ENCODE measurements at regions not wholly inside any gene's neighbourhood (a gene's known extent, or its start where the extent isn't known, plus 50 kb on each side); places are given as distances from the start of the nearest gene placed in this dataset.

DNA sequence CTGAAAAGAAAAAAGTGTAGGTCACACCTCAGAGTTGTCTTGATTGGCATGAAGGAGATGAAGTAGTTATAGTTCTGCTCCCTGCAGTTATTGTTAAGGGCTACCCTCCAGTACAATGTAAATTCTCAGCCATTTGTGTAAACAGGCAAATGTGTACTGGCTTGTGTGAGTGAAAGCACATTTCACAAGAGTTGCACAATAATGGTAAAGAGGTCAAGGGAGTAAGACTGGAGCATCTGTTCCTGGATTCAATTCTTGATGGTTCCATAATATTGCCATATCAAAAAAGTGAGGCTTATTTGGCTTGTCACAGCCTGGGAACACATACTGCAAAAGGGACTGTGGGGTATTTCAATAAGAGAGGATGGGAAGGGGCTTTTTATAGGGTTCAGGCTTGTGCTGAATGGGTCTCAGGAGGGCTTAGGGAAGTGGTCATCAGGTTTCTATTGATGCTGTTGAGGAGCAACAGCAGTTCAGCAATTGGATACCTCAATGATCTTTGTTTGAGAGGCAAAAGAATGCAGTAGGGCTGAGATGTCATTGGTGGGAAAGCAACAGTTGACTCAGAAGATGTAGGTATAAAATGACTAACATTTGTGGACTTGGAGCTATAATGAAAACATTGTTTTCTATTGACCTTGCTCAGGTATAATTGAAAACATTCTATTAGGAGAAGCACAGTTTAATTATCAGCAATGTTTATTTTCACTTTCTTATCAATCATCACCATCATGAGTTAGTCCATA, 402.6 kb downstream of the BCKDHB start:
- H3F3A ChIP-seq (ENCODE audit: insufficient read depth, low read length), result no peaks in the 10 kb centered on the region
- H3K4me2 ChIP-seq (ENCODE audit: low read length), result no peak overlapping the region
- H3K9me2 ChIP-seq (ENCODE audit: low read depth, low read length), result no peaks in the 10 kb centered on the region
- no peaks in the 10 kb centered on the region for H4K20me1 ChIP-seq (ENCODE audit: insufficient read depth, low read length)
- H3K4me3 ChIP-seq (ENCODE audit: low read depth, low read length, poor library complexity, severe bottlenecking), result no peak overlapping the region
- no peaks in the 10 kb centered on the region for H3K36me3 ChIP-seq (ENCODE audit: insufficient read depth, low read length)
- H2AFZ ChIP-seq (ENCODE audit: low read length), result no peak overlapping the region
- no peaks in the 10 kb centered on the region for H3K79me2 ChIP-seq (ENCODE audit: insufficient read depth, low read length)
- TF ChIP-seq, protein P1, sequence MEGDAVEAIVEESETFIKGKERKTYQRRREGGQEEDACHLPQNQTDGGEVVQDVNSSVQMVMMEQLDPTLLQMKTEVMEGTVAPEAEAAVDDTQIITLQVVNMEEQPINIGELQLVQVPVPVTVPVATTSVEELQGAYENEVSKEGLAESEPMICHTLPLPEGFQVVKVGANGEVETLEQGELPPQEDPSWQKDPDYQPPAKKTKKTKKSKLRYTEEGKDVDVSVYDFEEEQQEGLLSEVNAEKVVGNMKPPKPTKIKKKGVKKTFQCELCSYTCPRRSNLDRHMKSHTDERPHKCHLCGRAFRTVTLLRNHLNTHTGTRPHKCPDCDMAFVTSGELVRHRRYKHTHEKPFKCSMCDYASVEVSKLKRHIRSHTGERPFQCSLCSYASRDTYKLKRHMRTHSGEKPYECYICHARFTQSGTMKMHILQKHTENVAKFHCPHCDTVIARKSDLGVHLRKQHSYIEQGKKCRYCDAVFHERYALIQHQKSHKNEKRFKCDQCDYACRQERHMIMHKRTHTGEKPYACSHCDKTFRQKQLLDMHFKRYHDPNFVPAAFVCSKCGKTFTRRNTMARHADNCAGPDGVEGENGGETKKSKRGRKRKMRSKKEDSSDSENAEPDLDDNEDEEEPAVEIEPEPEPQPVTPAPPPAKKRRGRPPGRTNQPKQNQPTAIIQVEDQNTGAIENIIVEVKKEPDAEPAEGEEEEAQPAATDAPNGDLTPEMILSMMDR (IDR thresholded peaks at IDR 0.05; ENCODE audit: low read length), result no peak
- H3K4me1 ChIP-seq (ENCODE audit: insufficient read depth, low read length, severe bottlenecking), result no peaks in the 10 kb centered on the region
- no peaks in the 10 kb centered on the region for H3K27me3 ChIP-seq (ENCODE audit: insufficient read depth, low read length)
- no peak overlapping the region for H3K9ac ChIP-seq (ENCODE audit: low read length)
- no peaks in the 10 kb centered on the region for H3K9me3 ChIP-seq (ENCODE audit: low read length)
- H3K27ac ChIP-seq (ENCODE audit: low read depth, low read length, poor library complexity, severe bottlenecking), result no peak overlapping the region

DNA sequence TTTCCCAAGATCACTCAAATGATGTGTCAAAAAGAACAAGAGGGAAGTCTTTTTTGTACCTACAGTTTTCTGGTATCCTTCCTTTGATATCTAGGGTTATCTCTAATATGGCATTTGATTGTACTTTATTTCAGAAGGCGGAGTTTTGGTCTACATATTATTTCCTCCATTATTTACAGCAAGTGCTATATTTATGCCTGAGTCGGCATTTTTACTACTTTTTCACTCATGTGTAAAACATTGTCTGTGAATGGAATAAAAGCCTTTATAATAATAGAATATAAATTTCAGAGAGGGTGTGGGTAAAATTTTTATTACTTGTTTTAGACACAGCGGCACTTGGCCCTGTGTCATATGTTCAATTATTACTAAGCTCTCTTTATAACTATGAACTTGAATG, 398.4 kb downstream of the BCKDHB start:
- Histone ChIP-seq H3K9ac (ENCODE audit: low read length) (no peak overlapping the region), H3K27me3 (ENCODE audit: insufficient read depth, low read length) (no peaks in the 10 kb centered on the region), H3K79me2 (ENCODE audit: insufficient read depth, low read length) (no peaks in the 10 kb centered on the region), H3K9me2 (ENCODE audit: low read depth, low read length) (no peaks in the 10 kb centered on the region), H3K4me2 (ENCODE audit: low read length) (no peak overlapping the region), H3K27ac (ENCODE audit: low read depth, low read length, poor library complexity, severe bottlenecking) (no peak overlapping the region), H4K20me1 (ENCODE audit: insufficient read depth, low read length) (no peaks in the 10 kb centered on the region), H3K4me3 (ENCODE audit: low read depth, low read length, poor library complexity, severe bottlenecking) (no peak overlapping the region), H3K9me3 (ENCODE audit: low read length) (no peaks in the 10 kb centered on the region), H3K36me3 (ENCODE audit: insufficient read depth, low read length) (no peaks in the 10 kb centered on the region), H2AFZ (ENCODE audit: low read length) (no peak overlapping the region), H3K4me1 (ENCODE audit: insufficient read depth, low read length, severe bottlenecking) (no peaks in the 10 kb centered on the region), H3F3A (ENCODE audit: insufficient read depth, low read length) (no peaks in the 10 kb centered on the region)
- TF ChIP-seq, protein P1 (IDR thresholded peaks at IDR 0.05; ENCODE audit: low read length), result no peak
- TF ChIP-seq EZH2 (IDR thresholded peaks at IDR 0.05; ENCODE audit: borderline replicate concordance, low read length), result no peak

DNA sequence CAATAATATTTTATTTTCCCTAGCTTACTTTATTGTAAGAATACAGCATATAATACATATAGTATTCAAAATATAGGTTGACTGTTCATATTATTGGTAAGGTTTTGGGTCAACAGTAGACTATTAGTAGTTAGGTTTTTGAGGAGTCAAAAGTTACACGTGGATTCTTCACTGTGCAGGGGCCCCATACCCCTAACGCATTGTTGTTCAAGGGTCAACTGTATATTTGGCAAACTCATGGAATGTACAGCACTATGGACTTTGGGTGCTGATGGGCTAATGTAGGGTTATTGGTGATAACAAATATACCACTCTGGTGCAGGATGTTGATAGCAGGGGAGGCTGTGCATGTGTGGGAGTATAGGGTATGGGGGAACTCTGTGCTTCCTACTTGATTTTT, 397.2 kb downstream of the BCKDHB start:
- Histone ChIP-seq H4K20me1 (ENCODE audit: insufficient read depth, low read length) (no peaks in the 10 kb centered on the region), H3K9me3 (ENCODE audit: low read length) (no peaks in the 10 kb centered on the region), H3K9ac (ENCODE audit: low read length) (no peak overlapping the region), H3K79me2 (ENCODE audit: insufficient read depth, low read length) (no peaks in the 10 kb centered on the region), H3K9me2 (ENCODE audit: low read depth, low read length) (no peaks in the 10 kb centered on the region), H3K4me2 (ENCODE audit: low read length) (no peak overlapping the region), H3K27ac (ENCODE audit: low read depth, low read length, poor library complexity, severe bottlenecking) (no peak overlapping the region), H2AFZ (ENCODE audit: low read length) (no peak overlapping the region), H3K36me3 (ENCODE audit: insufficient read depth, low read length) (no peaks in the 10 kb centered on the region), H3K4me1 (ENCODE audit: insufficient read depth, low read length, severe bottlenecking) (no peaks in the 10 kb centered on the region), H3K4me3 (ENCODE audit: low read depth, low read length, poor library complexity, severe bottlenecking) (no peak overlapping the region), H3F3A (ENCODE audit: insufficient read depth, low read length) (no peaks in the 10 kb centered on the region), H3K27me3 (ENCODE audit: insufficient read depth, low read length) (no peaks in the 10 kb centered on the region)
- TF ChIP-seq, protein P1 (IDR thresholded peaks at IDR 0.05; ENCODE audit: low read length), result no peak
- no peak for TF ChIP-seq EZH2 (IDR thresholded peaks at IDR 0.05; ENCODE audit: borderline replicate concordance, low read length)

Data from OCI-LY1 (cell line).